NCI-H524 treated with DMSO at 0.1 percent for 48 hours (cell line): ENCODE measurements at regions not wholly inside any gene's neighbourhood (a gene's known extent, or its start where the extent isn't known, plus 50 kb on each side); places are given as distances from the start of the nearest gene placed in this dataset.

Source experiments
- DNase-seq: peaks from one replicate; lab custom pipeline; 2025; lab: John Stamatoyannopoulos, UW

DNA sequence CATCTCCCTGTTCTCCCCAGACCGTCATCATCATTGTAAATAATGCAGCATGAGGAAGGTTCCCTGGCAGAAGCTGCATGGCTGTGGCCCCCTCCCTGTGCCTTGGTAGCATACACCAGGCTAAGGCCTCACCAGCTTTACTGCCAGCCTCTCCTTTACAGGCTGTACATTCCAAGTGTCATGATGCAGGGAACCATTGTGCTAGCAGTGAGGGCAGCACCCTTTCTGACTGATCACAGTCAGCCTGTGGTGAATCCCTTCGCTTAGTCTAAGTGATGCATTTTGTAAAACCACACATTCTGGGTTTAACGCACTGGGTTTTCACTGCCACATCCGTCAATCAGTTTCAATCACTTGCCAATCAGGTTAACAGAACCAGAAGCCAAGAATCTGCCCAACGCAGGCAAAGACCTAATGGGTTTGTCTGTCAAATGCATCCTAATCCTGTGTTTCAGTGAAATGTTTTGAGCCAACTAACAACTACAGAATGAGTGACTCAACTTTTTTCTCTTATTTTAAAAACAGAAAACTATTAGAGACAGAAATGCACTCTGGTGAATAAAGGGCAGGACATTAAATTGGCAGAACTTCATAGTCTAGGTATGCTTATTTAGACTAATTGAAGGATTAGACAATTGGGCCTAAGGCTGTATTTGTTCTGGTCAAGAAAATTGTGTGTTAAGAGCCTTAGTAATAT lies 225.9 kb upstream of the DPH6 start:
- DNase-seq, result no peak

DNA sequence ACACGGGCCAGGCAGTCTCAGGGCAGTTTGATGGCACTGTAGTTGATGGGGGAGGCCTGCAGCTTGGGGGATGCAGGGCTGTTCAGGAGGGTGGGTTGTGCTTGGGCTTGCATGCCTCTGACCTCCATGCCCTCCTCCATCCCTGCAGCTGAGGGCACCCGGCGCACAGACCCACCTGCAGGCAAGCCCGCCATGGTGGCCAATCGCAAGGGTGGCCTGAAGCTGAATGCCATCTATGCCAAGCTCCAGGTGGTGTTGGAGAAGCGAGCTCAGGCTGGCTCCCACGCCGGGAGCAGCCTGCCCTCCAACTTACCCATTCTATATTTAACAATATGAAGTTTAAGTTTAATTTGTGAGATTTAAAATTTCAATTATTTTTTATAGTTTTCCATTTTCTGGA lies 228.7 kb upstream of the DPH6 start:
- DNase-seq, result no peak

DNA sequence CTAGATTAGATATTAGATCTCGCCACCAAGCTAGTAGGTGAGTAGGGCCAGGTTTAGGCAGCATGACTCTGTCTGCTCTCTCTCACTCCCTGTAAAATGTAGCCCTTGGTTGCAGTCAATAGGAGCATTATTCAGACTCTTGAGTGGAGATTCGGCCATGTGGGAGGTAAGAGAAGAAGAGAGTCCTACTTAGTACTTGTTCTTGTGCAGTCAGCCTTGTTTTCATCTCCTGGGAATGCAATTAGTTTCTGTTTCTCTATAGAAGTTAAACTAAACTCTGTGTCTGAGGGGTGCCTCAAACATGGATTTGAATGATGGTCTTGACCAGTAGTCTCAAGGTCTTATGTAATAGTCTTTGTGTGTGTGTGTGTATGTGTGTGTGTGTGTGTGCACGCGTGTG lies 229.5 kb upstream of the DPH6 start:
- DNase-seq, result no peak

- DNase-seq, result peak; percentile 32
These were observed 231.1 kb upstream of the DPH6 start for GRCh38 chr15:35777061-35777460.

DNA sequence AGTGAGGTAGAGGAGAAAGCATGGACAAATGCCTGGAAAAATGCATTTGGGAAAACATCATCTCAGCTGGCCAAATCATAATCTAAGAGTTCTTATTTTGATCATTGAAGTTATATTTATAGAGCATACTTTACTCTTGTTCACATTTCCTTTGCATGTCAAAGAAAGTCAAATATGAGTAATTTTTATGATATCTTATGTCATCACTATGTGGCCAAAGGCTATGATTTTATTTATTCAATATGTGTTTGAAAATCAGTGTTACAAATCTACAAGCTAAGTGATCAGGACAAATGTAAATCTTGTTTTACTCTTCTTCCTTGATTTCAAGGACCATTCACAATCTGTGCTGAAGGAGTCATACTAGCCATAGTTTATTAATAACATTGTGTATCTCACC lies 237.2 kb upstream of the DPH6 start:
- DNase-seq, result no peak

- no peak for DNase-seq
These were observed 238.8 kb upstream of the DPH6 start for GRCh38 chr15:35784745-35785144.

- DNase-seq, result no peak
These were observed 264.0 kb upstream of the DPH6 start for GRCh38 chr15:35810007-35810406.

DNA sequence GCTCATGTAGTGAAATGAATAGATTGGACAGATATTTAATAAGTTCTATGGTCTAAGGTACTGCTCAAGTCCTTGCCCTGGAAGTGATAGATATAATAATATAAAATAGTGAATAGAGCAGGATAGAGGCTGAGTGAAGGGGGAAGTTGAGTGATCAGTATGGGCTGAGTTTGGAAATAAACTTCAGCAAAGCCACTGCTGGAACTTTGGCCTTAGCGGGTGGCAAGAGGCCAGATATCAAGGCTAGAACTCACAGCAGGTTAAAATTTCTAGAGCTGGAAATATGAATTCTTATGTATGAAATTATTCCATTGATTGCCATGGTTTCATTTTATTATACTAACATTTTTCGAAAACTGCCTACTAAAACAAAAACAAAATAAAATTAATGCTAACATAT lies 267.6 kb upstream of the DPH6 start:
- no peak for DNase-seq

- no peak for DNase-seq
These were observed 272.9 kb upstream of the DPH6 start for GRCh38 chr15:35818846-35819245.

DNA sequence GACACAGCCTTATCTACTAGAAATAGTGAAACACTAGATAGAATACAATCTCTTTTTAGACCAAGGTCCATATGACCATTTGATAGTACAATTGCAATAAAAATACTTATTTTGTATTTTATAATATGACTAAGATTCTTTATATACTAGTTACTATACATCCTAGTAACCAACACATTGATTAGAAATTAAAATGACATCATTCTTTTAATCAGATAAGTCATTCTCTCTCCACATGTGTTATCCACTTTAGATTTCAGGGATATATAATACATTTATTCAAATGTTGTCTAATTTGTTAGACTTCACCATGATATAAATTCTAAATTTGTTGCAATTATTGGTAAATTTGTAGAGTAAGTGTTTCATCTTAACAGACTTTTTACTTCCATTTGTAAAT lies 276.2 kb upstream of the DPH6 start:
- DNase-seq, result no peak

- DNase-seq, result no peak
These were observed 281.2 kb upstream of the DPH6 start for GRCh38 chr15:35827141-35827540.

GRCh38 chr15:35827911-35828310 lies 281.9 kb upstream of the DPH6 start:
- no peak for DNase-seq

DNA sequence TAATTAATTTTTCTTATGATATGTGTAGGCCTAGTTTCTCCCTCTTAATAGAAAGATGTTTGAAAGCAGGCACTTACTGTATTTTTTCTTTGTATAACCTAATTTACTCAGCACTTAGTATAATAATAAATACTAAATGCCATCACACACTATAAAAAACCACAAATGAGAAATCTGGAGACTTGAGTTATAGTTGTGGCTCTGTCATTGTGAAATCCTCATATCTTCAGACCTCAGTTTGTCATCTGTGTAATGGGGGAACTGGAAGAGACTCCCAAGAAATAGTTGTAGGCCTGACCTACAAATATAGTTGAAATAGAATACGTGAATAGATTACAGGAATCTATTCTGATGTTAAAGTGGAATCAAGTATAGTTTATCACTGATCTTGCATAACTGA lies 287.6 kb upstream of the DPH6 start:
- DNase-seq, result no peak

DNA sequence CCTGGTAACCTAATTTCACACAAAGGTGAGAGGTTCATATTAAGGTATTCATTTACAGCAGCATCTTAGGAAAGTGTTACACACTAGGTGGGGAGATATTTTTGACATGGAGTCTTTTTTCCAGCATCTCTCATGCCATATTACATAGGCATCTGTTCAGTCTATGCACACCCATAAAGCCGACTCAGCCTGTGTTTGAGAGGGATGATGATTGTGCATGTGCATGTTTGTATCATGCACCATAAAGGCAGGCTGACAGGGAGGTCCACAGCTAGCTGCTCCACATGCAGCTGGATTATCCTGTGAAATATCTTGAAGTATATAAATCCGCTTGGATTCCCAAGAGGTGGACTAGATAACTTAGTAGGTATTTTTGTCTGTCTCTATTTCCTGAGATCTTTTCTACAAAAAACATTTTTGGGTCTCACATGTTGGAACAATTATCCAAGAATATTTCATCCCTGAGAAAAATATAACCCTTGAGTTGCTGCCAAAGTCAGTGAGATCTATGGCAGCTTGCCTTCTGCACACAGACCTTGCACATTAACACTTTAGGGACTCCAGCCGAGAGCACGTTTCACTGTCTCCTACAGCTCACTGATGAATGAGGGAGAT lies 288.4 kb upstream of the DPH6 start:
- no peak for DNase-seq

GRCh38 chr15:35834866-35835265 lies 288.9 kb upstream of the DPH6 start:
- no peak for DNase-seq

GRCh38 chr15:35838424-35839111 lies 292.6 kb upstream of the DPH6 start:
- DNase-seq, result no peak

DNA sequence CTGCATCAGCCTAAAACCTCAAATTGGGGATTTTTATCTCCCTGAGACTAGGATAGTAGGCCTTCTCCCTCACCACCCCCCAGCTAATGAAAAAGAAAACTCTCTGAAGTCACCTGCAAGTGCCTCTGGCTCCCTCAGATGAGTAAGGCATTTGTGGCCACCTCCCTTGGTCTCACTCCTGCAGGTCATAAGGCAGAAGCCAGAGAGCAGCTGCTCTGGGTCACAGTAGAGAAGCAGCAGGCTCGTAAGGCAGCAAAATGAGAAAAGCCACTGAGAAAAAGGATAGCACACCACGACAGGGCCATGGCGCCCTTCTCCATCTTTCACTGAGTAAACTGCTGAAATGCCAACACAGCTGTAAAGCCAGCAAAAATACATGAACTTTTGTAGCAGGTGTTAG lies 296.7 kb upstream of the DPH6 start:
- DNase-seq, result no peak

GRCh38 chr15:35843498-35843897 lies 297.5 kb upstream of the DPH6 start:
- no peak for DNase-seq

GRCh38 chr15:35850284-35850683 lies 304.3 kb upstream of the DPH6 start:
- DNase-seq, result no peak

DNA sequence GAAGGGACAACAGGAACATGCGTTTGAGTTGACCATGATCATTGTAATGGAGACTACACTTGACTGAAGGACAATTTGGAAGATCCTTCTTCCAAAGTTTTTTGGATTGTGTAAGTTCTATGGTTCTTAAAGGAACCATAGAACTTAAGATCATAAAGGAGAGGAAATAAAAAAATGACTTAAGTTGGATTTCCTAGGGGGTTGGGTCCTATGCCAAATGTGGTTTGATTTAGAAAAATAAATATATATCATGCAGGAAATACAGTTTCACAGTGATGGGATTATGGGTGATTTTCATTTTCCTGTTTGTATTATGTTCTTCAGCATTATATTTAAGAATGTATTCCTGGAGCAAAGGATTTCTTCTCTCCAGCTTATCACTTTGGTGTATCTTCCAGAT lies 305.5 kb upstream of the DPH6 start:
- no peak for DNase-seq

- no peak for DNase-seq
These were observed 307.1 kb upstream of the DPH6 start for GRCh38 chr15:35852818-35853624.

DNA sequence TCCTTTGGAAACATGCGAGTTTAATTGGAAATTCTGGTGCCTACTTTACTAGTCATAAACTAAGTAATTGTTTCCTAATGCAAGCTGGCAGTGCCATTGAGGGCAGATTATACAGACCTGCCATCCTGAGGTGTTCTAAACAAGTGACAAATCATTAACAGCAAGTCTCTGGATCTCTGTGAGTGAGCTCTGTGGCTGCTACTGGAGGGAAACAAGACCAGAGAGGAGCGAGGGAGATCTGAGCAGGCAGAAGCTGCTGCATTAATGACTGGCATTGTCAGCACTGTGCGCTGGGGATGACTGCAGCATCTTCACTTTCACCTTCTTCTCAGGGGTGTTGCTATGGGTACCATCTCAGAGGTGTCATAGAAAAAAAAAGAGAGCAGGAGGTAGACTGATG lies 308.4 kb upstream of the DPH6 start:
- no peak for DNase-seq
